HG02870 (cell line): ENCODE measurements at regions not wholly inside any gene's neighbourhood (a gene's known extent, or its start where the extent isn't known, plus 50 kb on each side); places are given as distances from the start of the nearest gene placed in this dataset.

Experiments used
- ATAC-seq: cut with Tn5 transposase; IDR thresholded peaks from one replicate; pipeline ENCODE4 v1.9.1; 2021; ENCODE audit warnings: mild to moderate bottlenecking, moderate library complexity; ENCODE audit not compliant: unreplicated experiment

DNA sequence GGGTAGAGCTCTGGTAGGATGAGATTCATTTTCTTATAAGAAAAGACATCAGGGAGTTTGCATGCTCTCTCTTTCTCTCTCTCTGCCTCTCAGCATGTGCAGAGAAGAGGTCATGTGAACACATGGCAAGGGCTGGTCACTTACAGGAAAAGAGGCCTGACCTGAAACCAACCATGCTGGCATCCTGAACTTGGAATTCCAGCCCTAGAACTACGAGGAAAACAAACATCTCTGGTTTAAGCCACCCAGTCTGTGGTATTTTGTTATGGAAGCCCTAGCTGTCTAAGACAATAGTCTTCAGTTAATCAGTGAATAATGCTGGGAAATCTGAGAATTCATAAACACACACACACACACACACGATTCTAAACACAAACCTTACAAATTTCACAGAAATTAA, 1104.2 kb upstream of the LRRN3 start:
- ATAC-seq, result no peak

GRCh38 chr7:109996411-109996810, 1094.5 kb upstream of the LRRN3 start:
- ATAC-seq, result no peak

- no peak for ATAC-seq
Measured at GRCh38 chr7:109996927-109997326, 1094.0 kb upstream of the LRRN3 start.

GRCh38 chr7:109997837-109998236, 1093.1 kb upstream of the LRRN3 start:
- ATAC-seq, result no peak

GRCh38 chr7:110001254-110001938, 1089.5 kb upstream of the LRRN3 start:
- ATAC-seq, result no peak

- no peak for ATAC-seq
Measured at GRCh38 chr7:110003827-110004226, 1087.1 kb upstream of the LRRN3 start.

GRCh38 chr7:110007320-110008063, 1083.4 kb upstream of the LRRN3 start:
- ATAC-seq, result peak; percentile 41

GRCh38 chr7:110010359-110010758, 1080.6 kb upstream of the LRRN3 start:
- ATAC-seq, result no peak

GRCh38 chr7:110017405-110017804, 1073.5 kb upstream of the LRRN3 start:
- no peak for ATAC-seq

- ATAC-seq, result no peak
Measured at GRCh38 chr7:110027385-110027784, 1063.5 kb upstream of the LRRN3 start.

DNA sequence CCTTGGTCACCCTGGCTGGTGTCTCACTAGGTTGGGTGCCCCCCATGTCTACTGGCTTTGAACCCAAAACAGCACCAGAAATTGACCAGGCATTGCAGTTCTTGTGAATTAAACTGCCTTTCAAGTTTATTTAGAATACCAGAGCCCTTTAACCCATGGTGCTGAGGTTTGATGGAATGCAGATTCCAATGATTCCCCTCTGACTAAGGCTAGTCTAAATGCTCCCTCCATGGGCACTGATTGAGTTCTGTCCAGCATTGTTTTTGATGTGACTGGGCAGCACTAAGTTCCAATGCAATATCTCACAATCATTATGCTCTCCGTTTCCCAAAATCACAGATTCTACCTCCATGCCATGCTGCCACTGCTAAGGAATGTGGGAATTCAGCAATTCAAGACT, 1047.4 kb upstream of the LRRN3 start:
- no peak for ATAC-seq

GRCh38 chr7:110050785-110051184, 1040.1 kb upstream of the LRRN3 start:
- ATAC-seq, result no peak

DNA sequence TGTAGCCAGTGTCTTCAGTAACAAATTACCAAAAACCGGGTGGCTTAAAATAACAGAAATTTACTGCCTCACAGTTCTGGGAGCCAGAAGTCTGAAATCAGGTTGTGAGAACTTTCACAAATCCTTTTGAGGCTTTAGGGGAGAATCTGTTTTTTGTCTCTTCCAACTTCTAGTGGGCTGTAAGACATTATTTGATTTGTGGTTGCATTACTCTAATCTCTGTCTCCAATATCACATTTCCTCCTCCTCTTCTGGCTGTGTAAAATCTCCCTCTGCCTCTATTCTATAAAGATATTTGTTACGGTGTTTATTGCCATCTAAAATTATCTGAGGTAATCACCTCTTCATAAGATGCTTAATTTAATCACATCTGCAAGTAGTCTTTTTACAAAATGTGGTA, 1039.6 kb upstream of the LRRN3 start:
- ATAC-seq, result no peak

DNA sequence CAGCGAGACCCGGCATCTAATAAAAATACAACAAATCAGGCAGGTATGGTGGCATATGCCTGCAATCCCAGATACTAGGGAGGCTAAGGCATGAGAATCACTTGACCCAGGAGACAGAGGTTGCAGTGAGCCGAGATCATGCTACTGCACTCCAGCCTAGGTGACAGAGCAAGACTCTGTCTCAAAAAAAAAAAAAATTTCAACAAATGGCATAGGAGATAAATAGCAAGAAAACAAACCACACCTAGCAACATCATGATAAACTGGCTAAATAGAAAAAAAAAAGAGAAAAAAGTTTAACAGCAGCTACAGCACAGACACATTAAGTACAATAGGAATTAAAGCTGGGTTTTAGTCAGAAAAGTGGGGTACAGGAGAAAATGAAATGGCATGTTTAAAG, 1034.6 kb upstream of the LRRN3 start:
- no peak for ATAC-seq

DNA sequence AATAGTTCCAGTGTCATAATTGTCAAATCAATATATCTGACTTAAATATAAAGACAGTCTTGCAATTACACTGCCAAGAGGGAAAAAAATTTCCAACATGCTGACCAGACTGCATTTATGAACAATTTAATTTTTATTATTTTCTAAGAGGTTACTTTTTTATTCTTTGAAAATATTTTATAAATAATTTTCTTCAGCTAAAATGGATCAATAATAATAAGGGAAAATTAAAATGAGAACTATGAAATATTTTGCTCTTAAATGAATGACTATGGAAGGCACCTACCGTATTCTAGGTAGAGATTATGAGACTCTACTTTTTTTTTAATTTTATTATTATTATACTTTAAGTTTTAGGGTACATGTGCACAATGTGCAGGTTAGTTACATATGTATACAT, 1032.5 kb upstream of the LRRN3 start:
- ATAC-seq, result no peak

DNA sequence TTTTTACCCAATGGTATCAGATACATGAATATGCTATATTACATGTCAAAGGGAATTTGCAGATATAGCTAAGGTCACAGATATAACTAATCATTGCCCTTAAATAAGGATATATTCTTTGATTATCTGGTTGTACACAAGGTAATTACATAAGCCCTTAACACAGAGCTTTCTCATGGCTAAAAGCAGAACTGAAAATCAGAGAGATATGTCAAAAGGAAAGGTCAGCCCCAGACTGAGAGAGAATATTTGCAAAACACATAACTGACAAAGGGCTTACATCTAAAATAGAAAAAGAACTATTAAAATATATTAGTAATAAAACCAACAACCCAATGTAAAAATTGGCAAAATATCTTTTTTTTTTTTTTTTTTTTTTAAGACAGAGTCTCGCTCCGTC, 1029.5 kb upstream of the LRRN3 start:
- ATAC-seq, result peak; percentile 71

- no peak for ATAC-seq
Measured at GRCh38 chr7:110065121-110065520, 1025.8 kb upstream of the LRRN3 start.

DNA sequence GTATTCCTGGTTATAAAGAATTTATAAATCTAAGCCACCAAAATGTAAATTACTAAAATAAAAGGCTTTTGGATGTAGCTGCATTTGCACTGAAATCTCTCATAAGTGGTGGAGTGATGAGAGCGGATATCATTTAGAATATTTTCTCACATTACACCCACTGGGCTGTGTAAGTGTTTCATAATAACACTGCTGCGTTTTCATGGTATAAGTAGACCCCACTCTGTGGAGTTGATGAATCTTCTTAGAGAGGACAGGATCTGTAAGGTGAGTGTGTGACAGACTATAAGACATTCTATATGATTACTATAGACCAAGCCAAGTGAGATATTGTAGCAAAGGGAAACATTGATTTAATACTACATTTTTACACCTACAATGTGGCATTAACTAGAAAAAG, 1024.1 kb upstream of the LRRN3 start:
- ATAC-seq, result no peak

- no peak for ATAC-seq
Measured at GRCh38 chr7:110071192-110071591, 1019.7 kb upstream of the LRRN3 start.

DNA sequence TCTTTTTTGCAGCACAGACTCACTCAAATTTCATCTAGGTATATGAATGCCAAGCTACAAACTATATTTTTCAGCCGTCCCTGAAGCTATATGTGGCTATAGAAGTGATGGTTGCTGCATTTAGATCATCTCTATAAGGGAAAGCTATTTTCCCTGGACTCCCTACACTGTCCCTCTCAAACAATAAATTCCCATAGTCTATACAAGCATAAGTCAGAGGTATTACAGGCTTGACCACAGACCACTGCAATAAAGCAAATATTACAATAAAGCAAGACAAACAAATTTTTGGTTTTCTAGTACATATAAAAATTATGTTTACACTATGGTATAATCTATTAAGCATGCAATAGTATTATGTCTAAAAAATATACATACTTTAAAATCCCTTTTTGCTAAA, 1015.5 kb upstream of the LRRN3 start:
- no peak for ATAC-seq

DNA sequence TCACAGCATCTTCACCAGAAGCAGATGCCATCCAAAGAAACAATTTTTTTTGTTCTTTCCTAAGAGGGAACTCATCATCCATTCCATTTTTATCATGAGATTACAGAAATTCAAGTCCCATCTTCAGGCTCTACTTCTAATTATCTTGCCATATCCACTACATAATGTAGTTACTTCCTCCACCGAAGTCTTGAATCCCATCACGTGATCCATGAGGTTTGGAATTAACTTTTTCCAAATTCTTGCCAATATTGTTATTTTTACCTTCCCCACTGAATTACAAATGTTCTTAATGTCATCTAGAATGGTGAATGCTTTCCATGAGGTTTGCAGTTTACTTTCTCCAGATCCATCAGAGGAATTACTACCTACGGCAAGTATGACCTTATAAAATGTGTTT, 1014.7 kb upstream of the LRRN3 start:
- ATAC-seq, result no peak

GRCh38 chr7:110084181-110084807, 1006.6 kb upstream of the LRRN3 start:
- no peak for ATAC-seq
